ENCODE measurements at regions not wholly inside any gene's neighbourhood (a gene's known extent, or its start where the extent isn't known, plus 50 kb on each side); places are given as distances from the start of the nearest gene placed in this dataset.

DNA sequence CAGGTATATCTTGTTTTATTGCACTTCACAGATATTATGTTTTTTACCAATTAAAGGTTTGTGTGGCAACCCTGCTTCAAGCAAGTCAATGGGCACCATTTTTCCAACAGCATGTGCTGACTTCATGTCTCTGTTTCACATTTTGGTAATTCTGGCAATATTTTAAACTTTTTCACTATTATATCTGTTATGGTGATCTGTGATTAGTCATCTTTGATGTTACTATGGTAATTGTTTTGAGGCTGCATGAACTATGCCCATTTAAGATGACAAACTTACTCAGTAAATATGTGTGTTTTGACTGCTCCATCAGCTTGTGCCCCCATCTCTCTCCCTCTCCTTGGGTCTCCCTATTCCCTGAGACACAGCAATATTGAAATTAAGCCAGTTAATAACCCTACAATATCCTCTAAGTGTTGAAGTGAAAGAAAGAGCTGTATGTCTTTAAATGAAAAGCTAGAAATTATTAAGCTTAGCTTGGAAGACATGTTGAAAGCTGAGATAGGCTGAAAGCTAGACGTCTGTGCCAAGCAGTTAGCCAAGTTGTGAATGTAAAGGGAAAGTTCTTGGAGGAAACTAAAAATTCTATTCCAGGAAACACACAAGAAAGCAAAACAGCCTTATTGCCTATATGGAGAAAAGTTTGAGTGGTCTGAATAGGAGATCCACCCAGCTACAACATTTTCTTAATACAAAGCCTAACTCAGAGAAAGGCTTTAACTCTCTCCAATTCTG is 365.1 kb downstream of the ATP23 start:
- Histone ChIP-seq H3K4me3 (ENCODE audit: insufficient read depth, low read length, poor library complexity, severe bottlenecking) (no peak overlapping the region), H2AFZ (ENCODE audit: low read depth, low read length, severe bottlenecking) (no peak overlapping the region), H3K27me3 (ENCODE audit: low read length) (no peaks in the 10 kb centered on the region), H3F3A (ENCODE audit: insufficient read depth) (no peaks in the 10 kb centered on the region), H3K27ac (ENCODE audit: low read depth, low read length) (no peak overlapping the region), H3K36me3 (ENCODE audit: low read length) (no peaks in the 10 kb centered on the region), H3K9me2 (replicated peaks; ENCODE audit: insufficient read depth, low read length) (no peaks in the 10 kb centered on the region), H3K9me3 (ENCODE audit: insufficient read depth, low read length) (no peaks in the 10 kb centered on the region), H4K20me1 (ENCODE audit: low read depth, low read length) (no peaks in the 10 kb centered on the region), H3K79me2 (ENCODE audit: insufficient read depth, low read length) (no peaks in the 10 kb centered on the region), H3K4me2 (ENCODE audit: low read depth, low read length, poor library complexity, severe bottlenecking) (no peak overlapping the region), H3K9ac (ENCODE audit: low read length) (no peak overlapping the region)
- TF ChIP-seq, protein P1, sequence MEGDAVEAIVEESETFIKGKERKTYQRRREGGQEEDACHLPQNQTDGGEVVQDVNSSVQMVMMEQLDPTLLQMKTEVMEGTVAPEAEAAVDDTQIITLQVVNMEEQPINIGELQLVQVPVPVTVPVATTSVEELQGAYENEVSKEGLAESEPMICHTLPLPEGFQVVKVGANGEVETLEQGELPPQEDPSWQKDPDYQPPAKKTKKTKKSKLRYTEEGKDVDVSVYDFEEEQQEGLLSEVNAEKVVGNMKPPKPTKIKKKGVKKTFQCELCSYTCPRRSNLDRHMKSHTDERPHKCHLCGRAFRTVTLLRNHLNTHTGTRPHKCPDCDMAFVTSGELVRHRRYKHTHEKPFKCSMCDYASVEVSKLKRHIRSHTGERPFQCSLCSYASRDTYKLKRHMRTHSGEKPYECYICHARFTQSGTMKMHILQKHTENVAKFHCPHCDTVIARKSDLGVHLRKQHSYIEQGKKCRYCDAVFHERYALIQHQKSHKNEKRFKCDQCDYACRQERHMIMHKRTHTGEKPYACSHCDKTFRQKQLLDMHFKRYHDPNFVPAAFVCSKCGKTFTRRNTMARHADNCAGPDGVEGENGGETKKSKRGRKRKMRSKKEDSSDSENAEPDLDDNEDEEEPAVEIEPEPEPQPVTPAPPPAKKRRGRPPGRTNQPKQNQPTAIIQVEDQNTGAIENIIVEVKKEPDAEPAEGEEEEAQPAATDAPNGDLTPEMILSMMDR (IDR thresholded peaks at IDR 0.05; ENCODE audit: insufficient read depth, low read length, poor library complexity, severe bottlenecking), result no peak
- TF ChIP-seq EZH2phosphoT487 (conservative IDR thresholded peaks at IDR 0.05; ENCODE audit: low read length), result no peak

DNA sequence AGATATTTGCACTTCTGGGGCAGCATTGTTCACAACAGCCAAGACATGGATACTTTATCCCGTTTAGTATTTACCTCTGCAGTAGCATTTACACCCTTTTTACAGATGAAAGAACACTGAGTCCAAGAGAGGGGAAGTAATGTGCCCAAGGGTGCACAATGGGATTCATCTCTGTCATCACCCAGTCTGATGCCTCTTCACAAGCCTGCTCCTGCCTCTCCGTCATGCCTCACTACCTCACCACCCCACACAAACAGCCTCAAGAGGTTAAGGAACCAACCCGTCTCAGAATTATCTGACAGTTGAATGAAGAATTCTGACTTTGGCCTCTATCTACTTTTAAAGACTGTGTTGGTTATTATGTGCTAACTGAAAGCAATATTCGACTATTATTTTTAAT is 368.4 kb downstream of the ATP23 start:
- no peaks in the 10 kb centered on the region for H3K27me3 ChIP-seq (ENCODE audit: low read length)
- no peaks in the 10 kb centered on the region for H3F3A ChIP-seq (ENCODE audit: insufficient read depth)
- no peak overlapping the region for H3K9ac ChIP-seq (ENCODE audit: low read length)
- no peaks in the 10 kb centered on the region for H4K20me1 ChIP-seq (ENCODE audit: low read depth, low read length)
- H2AFZ ChIP-seq (ENCODE audit: low read depth, low read length, severe bottlenecking), result no peak overlapping the region
- TF ChIP-seq, protein P1 (IDR thresholded peaks at IDR 0.05; ENCODE audit: insufficient read depth, low read length, poor library complexity, severe bottlenecking), result no peak
- TF ChIP-seq EZH2phosphoT487 (conservative IDR thresholded peaks at IDR 0.05; ENCODE audit: low read length), result no peak
- no peaks in the 10 kb centered on the region for H3K9me3 ChIP-seq (ENCODE audit: insufficient read depth, low read length)
- no peaks in the 10 kb centered on the region for H3K9me2 ChIP-seq (replicated peaks; ENCODE audit: insufficient read depth, low read length)
- no peaks in the 10 kb centered on the region for H3K36me3 ChIP-seq (ENCODE audit: low read length)
- H3K4me3 ChIP-seq (ENCODE audit: insufficient read depth, low read length, poor library complexity, severe bottlenecking), result no peak overlapping the region
- H3K4me2 ChIP-seq (ENCODE audit: low read depth, low read length, poor library complexity, severe bottlenecking), result no peak overlapping the region
- H3K79me2 ChIP-seq (ENCODE audit: insufficient read depth, low read length), result no peaks in the 10 kb centered on the region
- no peak overlapping the region for H3K27ac ChIP-seq (ENCODE audit: low read depth, low read length)

DNA sequence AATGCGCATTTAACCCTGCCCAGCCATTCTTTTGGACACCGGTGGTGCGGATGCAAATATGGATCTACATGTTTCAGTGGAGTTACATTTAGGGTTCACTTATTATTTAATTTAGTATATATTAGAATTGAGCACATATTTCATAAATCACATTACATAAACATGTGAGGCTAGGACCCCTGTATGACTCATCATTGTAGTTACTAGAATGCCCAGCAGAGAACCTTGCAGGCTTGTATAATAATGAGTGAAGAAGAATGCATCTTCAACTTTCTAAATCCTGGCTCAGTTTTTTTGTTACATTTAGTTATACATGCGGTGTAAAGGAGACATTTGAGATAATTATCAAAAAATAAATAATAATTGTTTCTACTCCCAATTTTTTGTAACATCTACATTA is 369.0 kb downstream of the ATP23 start:
- Histone ChIP-seq H3K4me3 (ENCODE audit: insufficient read depth, low read length, poor library complexity, severe bottlenecking) (no peak overlapping the region), H4K20me1 (ENCODE audit: low read depth, low read length) (no peaks in the 10 kb centered on the region), H3K79me2 (ENCODE audit: insufficient read depth, low read length) (no peaks in the 10 kb centered on the region), H3K27me3 (ENCODE audit: low read length) (no peaks in the 10 kb centered on the region), H3F3A (ENCODE audit: insufficient read depth) (no peaks in the 10 kb centered on the region), H3K9me2 (replicated peaks; ENCODE audit: insufficient read depth, low read length) (no peaks in the 10 kb centered on the region), H3K9me3 (ENCODE audit: insufficient read depth, low read length) (no peaks in the 10 kb centered on the region), H3K9ac (ENCODE audit: low read length) (no peak overlapping the region), H3K27ac (ENCODE audit: low read depth, low read length) (no peak overlapping the region), H3K4me2 (ENCODE audit: low read depth, low read length, poor library complexity, severe bottlenecking) (no peak overlapping the region), H3K36me3 (ENCODE audit: low read length) (no peaks in the 10 kb centered on the region), H2AFZ (ENCODE audit: low read depth, low read length, severe bottlenecking) (no peak overlapping the region)
- TF ChIP-seq, protein P1 (IDR thresholded peaks at IDR 0.05; ENCODE audit: insufficient read depth, low read length, poor library complexity, severe bottlenecking), result no peak
- TF ChIP-seq EZH2phosphoT487 (conservative IDR thresholded peaks at IDR 0.05; ENCODE audit: low read length), result no peak
